Liver (tissue), 7 donors: ENCODE measurements at regions not wholly inside any gene's neighbourhood (a gene's known extent, or its start where the extent isn't known, plus 50 kb on each side); places are given as distances from the start of the nearest gene placed in this dataset.

Experiments
- DNase-seq: peaks from one replicate; pipeline ENCODE4 v3.0.0-alpha.2; 2017; ENCODE audit warnings: low spot score
- H3K27ac ChIP-seq, 2 donors: one replicate each; pipeline ENCODE4 v1.7.0; 2013; ENCODE audit warnings: inconsistent platforms in 2 of 2, low read length in 2 of 2, control low read depth in 1 of 2, low read depth in 1 of 2, mild to moderate bottlenecking in 1 of 2
- H3K27me3 ChIP-seq, 4 donors: one replicate each; pipeline versions ENCODE4 v1.6.1 to v1.7.0; 2013; ENCODE audit warnings: low read length in 3 of 4, inconsistent platforms in 1 of 4, mild to moderate bottlenecking in 1 of 4, moderate library complexity in 1 of 4; ENCODE audit not compliant: control insufficient read depth in 4 of 4, insufficient read depth in 4 of 4
- H3K36me3 ChIP-seq, 4 donors: one replicate each; pipeline versions ENCODE4 v1.6.1 to v1.7.0; 2013; ENCODE audit warnings: low read length in 3 of 4, mild to moderate bottlenecking in 3 of 4, low read depth in 1 of 4, moderate library complexity in 1 of 4; ENCODE audit not compliant: control insufficient read depth in 4 of 4, insufficient read depth in 3 of 4
- H3K4me1 ChIP-seq, 4 donors: one replicate each; pipeline versions ENCODE4 v1.6.1 to v1.7.0; 2013; ENCODE audit warnings: low read length in 3 of 4, mild to moderate bottlenecking in 3 of 4, moderate library complexity in 1 of 4; ENCODE audit not compliant: control insufficient read depth in 4 of 4, insufficient read depth in 4 of 4
- H3K4me3 ChIP-seq, 3 donors: one replicate each; pipeline versions ENCODE4 v1.6.1 to v1.7.0; 2013; ENCODE audit warnings: low read length in 3 of 3, control low read depth in 1 of 3, low read depth in 1 of 3, mild to moderate bottlenecking in 1 of 3
- H3K9ac ChIP-seq, 2 donors: one replicate each; pipeline ENCODE4 v1.7.0; 2013; ENCODE audit warnings: low read length in 2 of 2, mild to moderate bottlenecking in 2 of 2, moderate library complexity in 2 of 2, control low read depth in 1 of 2, low read depth in 1 of 2
- H3K9me3 ChIP-seq, 4 donors: one replicate each; pipeline versions ENCODE4 v1.6.1 to v1.7.0; 2013; ENCODE audit warnings: low read length in 3 of 4; ENCODE audit not compliant: control insufficient read depth in 4 of 4
- FOXA1 ChIP-seq: IDR thresholded peaks from 2 replicates; pipeline ENCODE4 v1.6.1; 2016; ENCODE audit warnings: antibody characterized with exemption
- HNF4A ChIP-seq, 2 donors: conservative IDR thresholded peaks; 2 replicates each; pipeline ENCODE4 v1.6.1; 2016; ENCODE audit warnings: antibody characterized with exemption in 2 of 2, mild to moderate bottlenecking in 2 of 2
- HNF4G ChIP-seq: IDR thresholded peaks from 2 replicates; pipeline ENCODE4 v1.6.1; 2016; ENCODE audit warnings: antibody characterized with exemption
- NR2F2 ChIP-seq: IDR thresholded peaks from 2 replicates; pipeline ENCODE4 v1.6.1; 2016; ENCODE audit warnings: antibody characterized with exemption
- RXRA ChIP-seq, 2 donors: IDR thresholded peaks; 2 replicates each; pipeline ENCODE4 v1.6.1; 2017 to 2018; ENCODE audit warnings: antibody characterized with exemption in 2 of 2, mild to moderate bottlenecking in 1 of 2
- TAF1 ChIP-seq: conservative IDR thresholded peaks from 2 replicates; pipeline ENCODE4 v1.6.1; 2016; ENCODE audit warnings: antibody characterized with exemption, mild to moderate bottlenecking
- WGBS: extraction: QIAGEN DNeasy Blood & Tissue Kit; methylation state at CpG from one replicate; pipeline ENCODE4 v1.1.7; 2013; 5-methylcytosine and 5-hydroxymethylcytosine counted together
- TF ChIP-seq, protein P1 (sequence below): IDR thresholded peaks from 2 replicates; pipeline ENCODE4 v1.6.1; 2016; ENCODE audit warnings: antibody characterized with exemption, mild to moderate bottlenecking
- TF ChIP-seq, protein P2 (sequence below): IDR thresholded peaks from 2 replicates; pipeline ENCODE4 v1.6.1; 2016; ENCODE audit warnings: antibody characterized with exemption
- TF ChIP-seq, protein P3 (sequence below): IDR thresholded peaks from 2 replicates; pipeline ENCODE4 v1.6.1; 2016; ENCODE audit warnings: antibody characterized with exemption
- donor health status: healthy.
- donor health status: healthy.
- donor health status: healthy.
- donor health status: healthy.

DNA sequence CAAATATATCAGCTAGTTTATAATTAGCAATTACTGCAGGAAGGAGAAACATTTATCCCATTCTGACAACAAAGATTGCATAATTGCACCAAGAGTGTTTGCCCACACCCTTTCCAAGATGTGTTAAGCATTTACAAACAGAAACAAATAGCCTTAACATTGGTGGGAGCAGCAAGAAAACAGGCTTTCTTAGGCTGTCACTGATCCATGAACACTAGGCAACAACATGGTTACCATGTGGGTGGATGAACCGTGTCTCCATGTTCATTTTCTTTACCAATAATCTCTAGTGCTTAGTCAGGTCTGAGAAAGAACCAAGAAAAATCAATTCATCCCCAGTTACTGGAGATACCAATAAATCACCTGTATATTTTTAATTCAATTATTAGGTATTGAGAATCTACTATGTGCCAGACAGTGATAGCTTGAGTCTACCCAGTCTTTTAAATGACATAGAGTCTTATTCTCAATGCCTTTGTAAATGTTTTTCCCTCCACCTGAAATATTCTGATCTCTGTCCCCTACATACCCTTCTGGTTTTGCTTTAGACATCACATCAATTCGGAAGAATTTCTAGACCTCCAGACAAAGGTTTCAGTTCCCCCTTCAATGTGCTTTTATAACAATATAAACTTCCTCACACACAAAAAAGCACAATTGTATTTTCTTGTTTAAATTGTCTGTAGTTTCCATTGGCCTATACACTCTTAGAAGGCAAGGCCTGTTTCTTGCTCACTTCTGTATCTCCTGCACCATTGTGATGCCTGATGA, 286.6 kb downstream of the PPP1R2C start:
- H3K27ac ChIP-seq = no peak overlapping the region
- TF ChIP-seq HNF4A (conservative IDR thresholded peaks at IDR 0.05) = no peak
- peaks cover 0 to 2% (median 0%) of the 10 kb centered on the region in 4 donors for H3K9me3 ChIP-seq
- WGBS = 89% methylated on average over 2 of the region's 2 CpGs
- H3K4me3 ChIP-seq = no peak overlapping the region
- no peaks in the 10 kb centered on the region for H3K36me3 ChIP-seq
- DNase-seq = no peak
- H3K27me3 ChIP-seq = no peaks in the 10 kb centered on the region
- no peak overlapping the region for H3K9ac ChIP-seq
- H3K4me1 ChIP-seq = no peaks in the 10 kb centered on the region

DNA sequence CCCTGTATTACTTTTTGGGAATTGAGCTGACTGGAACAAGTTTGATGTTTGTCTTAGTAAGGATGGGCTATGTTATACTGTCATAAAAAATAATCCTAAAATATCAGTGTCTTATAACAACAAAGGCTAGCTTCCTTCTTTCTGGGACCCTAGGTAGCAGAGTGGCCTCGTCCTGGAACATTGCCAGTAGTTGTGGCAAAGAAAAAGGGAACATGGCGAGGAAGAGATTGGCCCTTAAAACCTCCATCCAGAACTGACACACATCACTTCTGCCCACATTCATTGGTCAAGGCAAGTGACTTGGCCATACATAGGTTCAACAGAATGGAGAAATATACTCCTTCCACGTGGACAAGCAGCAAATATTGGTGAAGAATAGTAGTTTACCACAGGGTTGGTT, 287.9 kb downstream of the PPP1R2C start:
- peaks cover 0 to 2% (median 0%) of the 10 kb centered on the region in 4 donors for H3K9me3 ChIP-seq
- no peaks in the 10 kb centered on the region for H3K27me3 ChIP-seq
- no peak for DNase-seq
- H3K27ac ChIP-seq = no peak overlapping the region
- H3K9ac ChIP-seq = no peak overlapping the region
- no peak for TF ChIP-seq TAF1
- no peaks in the 10 kb centered on the region for H3K36me3 ChIP-seq
- WGBS = 83% methylated on average over 3 of the region's 3 CpGs
- no peak overlapping the region for H3K4me3 ChIP-seq
- H3K4me1 ChIP-seq = no peaks in the 10 kb centered on the region

DNA sequence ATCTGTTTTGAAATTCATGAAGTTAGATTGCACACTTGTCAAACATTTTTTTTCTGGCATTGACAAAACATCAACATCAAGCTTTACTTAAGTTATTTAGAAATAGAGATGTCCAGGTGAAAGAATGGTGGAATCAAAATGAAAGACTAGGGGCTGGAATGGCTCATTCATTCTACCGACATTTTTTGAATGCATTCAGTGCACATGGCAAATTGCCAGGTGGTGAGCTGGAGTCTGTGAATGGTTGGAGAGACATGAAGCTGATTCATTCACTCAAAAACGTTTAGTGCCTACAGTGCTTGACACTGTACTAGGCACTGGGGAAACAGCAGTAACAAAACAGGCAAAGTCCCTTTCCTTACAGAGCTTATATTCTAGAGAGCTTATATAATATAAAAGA, 292.4 kb downstream of the PPP1R2C start:
- DNase-seq = no peak
- no peak overlapping the region for H3K9ac ChIP-seq
- TF ChIP-seq, protein P1, sequence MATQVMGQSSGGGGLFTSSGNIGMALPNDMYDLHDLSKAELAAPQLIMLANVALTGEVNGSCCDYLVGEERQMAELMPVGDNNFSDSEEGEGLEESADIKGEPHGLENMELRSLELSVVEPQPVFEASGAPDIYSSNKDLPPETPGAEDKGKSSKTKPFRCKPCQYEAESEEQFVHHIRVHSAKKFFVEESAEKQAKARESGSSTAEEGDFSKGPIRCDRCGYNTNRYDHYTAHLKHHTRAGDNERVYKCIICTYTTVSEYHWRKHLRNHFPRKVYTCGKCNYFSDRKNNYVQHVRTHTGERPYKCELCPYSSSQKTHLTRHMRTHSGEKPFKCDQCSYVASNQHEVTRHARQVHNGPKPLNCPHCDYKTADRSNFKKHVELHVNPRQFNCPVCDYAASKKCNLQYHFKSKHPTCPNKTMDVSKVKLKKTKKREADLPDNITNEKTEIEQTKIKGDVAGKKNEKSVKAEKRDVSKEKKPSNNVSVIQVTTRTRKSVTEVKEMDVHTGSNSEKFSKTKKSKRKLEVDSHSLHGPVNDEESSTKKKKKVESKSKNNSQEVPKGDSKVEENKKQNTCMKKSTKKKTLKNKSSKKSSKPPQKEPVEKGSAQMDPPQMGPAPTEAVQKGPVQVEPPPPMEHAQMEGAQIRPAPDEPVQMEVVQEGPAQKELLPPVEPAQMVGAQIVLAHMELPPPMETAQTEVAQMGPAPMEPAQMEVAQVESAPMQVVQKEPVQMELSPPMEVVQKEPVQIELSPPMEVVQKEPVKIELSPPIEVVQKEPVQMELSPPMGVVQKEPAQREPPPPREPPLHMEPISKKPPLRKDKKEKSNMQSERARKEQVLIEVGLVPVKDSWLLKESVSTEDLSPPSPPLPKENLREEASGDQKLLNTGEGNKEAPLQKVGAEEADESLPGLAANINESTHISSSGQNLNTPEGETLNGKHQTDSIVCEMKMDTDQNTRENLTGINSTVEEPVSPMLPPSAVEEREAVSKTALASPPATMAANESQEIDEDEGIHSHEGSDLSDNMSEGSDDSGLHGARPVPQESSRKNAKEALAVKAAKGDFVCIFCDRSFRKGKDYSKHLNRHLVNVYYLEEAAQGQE = no peak
- TF ChIP-seq, protein P2, sequence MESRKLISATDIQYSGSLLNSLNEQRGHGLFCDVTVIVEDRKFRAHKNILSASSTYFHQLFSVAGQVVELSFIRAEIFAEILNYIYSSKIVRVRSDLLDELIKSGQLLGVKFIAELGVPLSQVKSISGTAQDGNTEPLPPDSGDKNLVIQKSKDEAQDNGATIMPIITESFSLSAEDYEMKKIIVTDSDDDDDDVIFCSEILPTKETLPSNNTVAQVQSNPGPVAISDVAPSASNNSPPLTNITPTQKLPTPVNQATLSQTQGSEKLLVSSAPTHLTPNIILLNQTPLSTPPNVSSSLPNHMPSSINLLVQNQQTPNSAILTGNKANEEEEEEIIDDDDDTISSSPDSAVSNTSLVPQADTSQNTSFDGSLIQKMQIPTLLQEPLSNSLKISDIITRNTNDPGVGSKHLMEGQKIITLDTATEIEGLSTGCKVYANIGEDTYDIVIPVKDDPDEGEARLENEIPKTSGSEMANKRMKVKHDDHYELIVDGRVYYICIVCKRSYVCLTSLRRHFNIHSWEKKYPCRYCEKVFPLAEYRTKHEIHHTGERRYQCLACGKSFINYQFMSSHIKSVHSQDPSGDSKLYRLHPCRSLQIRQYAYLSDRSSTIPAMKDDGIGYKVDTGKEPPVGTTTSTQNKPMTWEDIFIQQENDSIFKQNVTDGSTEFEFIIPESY = no peak
- no peak for TF ChIP-seq RXRA (IDR thresholded peaks at IDR 0.05)
- no peak for TF ChIP-seq NR2F2
- TF ChIP-seq HNF4G = no peak
- no peak for TF ChIP-seq HNF4A (conservative IDR thresholded peaks at IDR 0.05)
- TF ChIP-seq FOXA1 = no peak
- TF ChIP-seq, protein P3, sequence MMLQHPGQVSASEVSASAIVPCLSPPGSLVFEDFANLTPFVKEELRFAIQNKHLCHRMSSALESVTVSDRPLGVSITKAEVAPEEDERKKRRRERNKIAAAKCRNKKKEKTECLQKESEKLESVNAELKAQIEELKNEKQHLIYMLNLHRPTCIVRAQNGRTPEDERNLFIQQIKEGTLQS = no peak
- 74% methylated on average over 2 of the region's 2 CpGs for WGBS
- no peaks in the 10 kb centered on the region for H3K4me1 ChIP-seq
- H3K36me3 ChIP-seq = no peaks in the 10 kb centered on the region
- H3K9me3 ChIP-seq = no peaks in the 10 kb centered on the region
- no peak overlapping the region for H3K27ac ChIP-seq
- no peak overlapping the region for H3K4me3 ChIP-seq
- H3K27me3 ChIP-seq = no peaks in the 10 kb centered on the region
